ENCODE measurements at regions not wholly inside any gene's neighbourhood (a gene's known extent, or its start where the extent isn't known, plus 50 kb on each side); places are given as distances from the start of the nearest gene placed in this dataset.
"Not testable (repeated sequence)": the region's sequence is repeated elsewhere in the genome, so short reads cannot be mapped to it uniquely, and the experiment has no call there.

DNA sequence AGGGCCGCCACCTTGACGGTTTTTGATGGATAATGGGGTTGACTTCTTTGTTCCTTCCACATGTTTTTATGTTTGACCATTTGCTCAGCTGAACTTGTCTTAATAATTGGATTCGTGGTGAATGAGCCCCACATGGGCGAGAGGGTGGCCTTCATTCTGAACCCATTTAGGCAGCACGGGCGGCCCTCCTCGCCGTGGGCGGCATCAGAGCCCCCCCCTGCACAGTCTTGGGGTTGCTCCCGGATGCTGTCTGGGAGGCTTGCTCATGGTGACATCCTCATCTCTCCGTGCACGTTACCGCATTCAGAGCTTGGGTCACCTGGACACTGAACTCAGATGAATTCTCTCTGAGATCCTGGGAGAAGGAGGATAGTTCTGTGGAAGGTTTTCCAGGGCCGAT, 172.3 kb upstream of the OSBPL11 start:
- no peak for DNase-seq
- H3K27me3 ChIP-seq, result no peaks in the 10 kb centered on the region
- no peak overlapping the region for H3K27ac ChIP-seq
- TF ChIP-seq, protein P1, sequence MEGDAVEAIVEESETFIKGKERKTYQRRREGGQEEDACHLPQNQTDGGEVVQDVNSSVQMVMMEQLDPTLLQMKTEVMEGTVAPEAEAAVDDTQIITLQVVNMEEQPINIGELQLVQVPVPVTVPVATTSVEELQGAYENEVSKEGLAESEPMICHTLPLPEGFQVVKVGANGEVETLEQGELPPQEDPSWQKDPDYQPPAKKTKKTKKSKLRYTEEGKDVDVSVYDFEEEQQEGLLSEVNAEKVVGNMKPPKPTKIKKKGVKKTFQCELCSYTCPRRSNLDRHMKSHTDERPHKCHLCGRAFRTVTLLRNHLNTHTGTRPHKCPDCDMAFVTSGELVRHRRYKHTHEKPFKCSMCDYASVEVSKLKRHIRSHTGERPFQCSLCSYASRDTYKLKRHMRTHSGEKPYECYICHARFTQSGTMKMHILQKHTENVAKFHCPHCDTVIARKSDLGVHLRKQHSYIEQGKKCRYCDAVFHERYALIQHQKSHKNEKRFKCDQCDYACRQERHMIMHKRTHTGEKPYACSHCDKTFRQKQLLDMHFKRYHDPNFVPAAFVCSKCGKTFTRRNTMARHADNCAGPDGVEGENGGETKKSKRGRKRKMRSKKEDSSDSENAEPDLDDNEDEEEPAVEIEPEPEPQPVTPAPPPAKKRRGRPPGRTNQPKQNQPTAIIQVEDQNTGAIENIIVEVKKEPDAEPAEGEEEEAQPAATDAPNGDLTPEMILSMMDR (IDR thresholded peaks at IDR 0.05), result no peak
- H3K4me1 ChIP-seq, result no peaks in the 10 kb centered on the region
- H3K36me3 ChIP-seq, result no peaks in the 10 kb centered on the region
- no peak overlapping the region for H3K9ac ChIP-seq (ENCODE audit: low read depth in 2 of 2, low read length in 2 of 2)
- no peaks in the 10 kb centered on the region for H3K9me3 ChIP-seq
- intact Hi-C loops (cut with DNase I), result loop anchor here (10.0 kb wide), 1 partner anchor 147 kb away; no protein-coding TSS in a partner anchor
- no peak overlapping the region for H3K4me3 ChIP-seq

- not testable (repeated sequence) for H3K9ac ChIP-seq (ENCODE audit: low read depth in 2 of 2, low read length in 2 of 2); H3K27me3 ChIP-seq; DNase-seq; H3K9me3 ChIP-seq; H3K4me3 ChIP-seq; H3K4me1 ChIP-seq; H3K27ac ChIP-seq; H3K36me3 ChIP-seq
- intact Hi-C loops (cut with DNase I), result loop anchor here (10.0 kb wide), 1 partner anchor 146 kb away; no protein-coding TSS in a partner anchor
Measured at GRCh38 chr3:125768821-125769220, 173.5 kb upstream of the OSBPL11 start.

- H3K27ac ChIP-seq; intact Hi-C loops (cut with DNase I); H3K4me3 ChIP-seq; H3K9me3 ChIP-seq; H3K36me3 ChIP-seq; H3K27me3 ChIP-seq; H3K9ac ChIP-seq (ENCODE audit: low read depth in 2 of 2, low read length in 2 of 2); H3K4me1 ChIP-seq; DNase-seq: not testable (repeated sequence)
Measured at GRCh38 chr3:125771506-125771905, 176.2 kb upstream of the OSBPL11 start.

GRCh38 chr3:125774433-125775034, 179.2 kb upstream of the OSBPL11 start:
- H3K4me3 ChIP-seq; H3K9me3 ChIP-seq; H3K4me1 ChIP-seq; intact Hi-C loops (cut with DNase I); H3K9ac ChIP-seq (ENCODE audit: low read depth in 2 of 2, low read length in 2 of 2); H3K27ac ChIP-seq; H3K27me3 ChIP-seq; H3K36me3 ChIP-seq: not testable (repeated sequence)
- peak; percentile 25 for DNase-seq

DNA sequence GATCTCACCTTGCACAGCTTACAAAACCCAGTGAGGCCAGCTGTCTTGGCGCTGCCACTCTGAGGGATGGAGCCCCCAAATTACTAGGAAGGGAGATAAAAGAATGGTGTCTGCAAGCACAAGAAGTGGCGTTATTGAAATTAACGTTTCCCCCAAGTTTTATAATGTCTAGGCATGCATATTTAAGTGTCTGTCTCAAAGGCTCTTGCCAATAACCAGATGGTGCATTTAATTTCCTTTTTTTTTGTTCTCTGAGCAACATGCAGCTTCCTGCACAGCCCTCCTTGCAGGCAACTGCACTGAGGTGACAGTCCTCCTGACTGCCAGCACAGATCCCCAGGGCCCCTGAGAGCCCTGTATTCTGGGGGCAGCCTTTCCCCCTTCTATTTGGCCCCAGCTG, 179.8 kb upstream of the OSBPL11 start:
- H3K4me1 ChIP-seq; H3K36me3 ChIP-seq; H3K9me3 ChIP-seq; H3K27me3 ChIP-seq; DNase-seq; intact Hi-C loops (cut with DNase I); H3K4me3 ChIP-seq; H3K27ac ChIP-seq; H3K9ac ChIP-seq (ENCODE audit: low read depth in 2 of 2, low read length in 2 of 2): not testable (repeated sequence)

DNA sequence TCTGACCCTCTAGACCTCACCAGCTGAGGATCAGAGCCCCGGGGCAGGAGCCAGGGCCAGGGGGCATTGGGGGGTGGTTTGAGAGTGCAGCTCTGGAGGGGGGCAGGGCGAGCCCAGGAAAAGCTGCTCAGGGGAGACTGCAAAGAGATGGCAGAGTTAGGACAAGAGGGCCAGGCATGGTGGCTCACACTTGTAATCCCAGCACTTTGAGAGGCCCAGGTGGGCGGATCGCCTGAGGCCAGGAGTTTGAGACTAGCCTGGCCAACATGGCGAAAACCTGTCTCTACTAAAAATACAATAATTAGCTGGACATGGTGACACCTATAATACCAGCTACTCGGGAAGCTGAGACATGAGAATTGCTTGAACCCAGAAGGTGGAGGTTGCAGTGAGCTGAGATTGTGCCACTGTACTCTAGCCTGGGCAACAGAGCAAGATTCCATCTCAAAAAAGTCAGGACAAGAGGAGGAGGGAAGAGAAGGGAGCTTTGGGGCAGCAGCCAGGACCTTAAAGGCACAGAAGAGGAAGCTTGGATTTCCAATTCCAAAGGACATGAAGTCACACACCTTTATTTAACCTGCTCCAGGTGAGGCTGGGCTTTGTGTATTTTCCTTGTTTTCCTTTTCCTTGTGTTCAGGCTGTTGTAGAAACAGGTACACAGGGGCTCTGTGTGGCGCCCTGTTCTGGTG, 180.5 kb upstream of the OSBPL11 start:
- H3K36me3 ChIP-seq; H3K9ac ChIP-seq (ENCODE audit: low read depth in 2 of 2, low read length in 2 of 2); intact Hi-C loops (cut with DNase I); H3K4me3 ChIP-seq; H3K4me1 ChIP-seq; H3K9me3 ChIP-seq; H3K27me3 ChIP-seq: not testable (repeated sequence)
- peak overlapping the region; percentile 53 for H3K27ac ChIP-seq
- DNase-seq, result peak; percentile 35

DNA sequence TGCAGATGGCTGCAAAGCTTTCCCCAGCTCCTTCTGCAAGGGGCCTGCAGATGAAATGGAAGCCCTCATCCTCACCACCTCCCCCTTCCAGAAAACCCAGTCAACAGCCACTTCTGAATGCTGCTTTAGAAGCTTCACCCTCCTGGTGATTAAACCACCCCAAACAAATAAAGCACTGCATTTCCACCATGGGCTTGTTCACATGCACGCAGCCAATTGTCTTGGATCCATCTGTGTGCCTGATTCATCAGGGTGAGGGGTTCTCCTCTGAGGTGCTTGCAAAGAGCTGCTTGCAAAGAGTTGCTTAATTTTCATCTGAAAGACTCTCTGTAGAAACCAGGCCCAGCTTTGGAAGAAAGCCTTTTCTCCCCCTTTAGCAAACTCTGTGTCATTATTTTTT, 184.0 kb upstream of the OSBPL11 start:
- H3K4me3 ChIP-seq; H3K4me1 ChIP-seq; DNase-seq; intact Hi-C loops (cut with DNase I); H3K27me3 ChIP-seq; H3K36me3 ChIP-seq; H3K9ac ChIP-seq (ENCODE audit: low read depth in 2 of 2, low read length in 2 of 2); H3K27ac ChIP-seq; H3K9me3 ChIP-seq: not testable (repeated sequence)

DNA sequence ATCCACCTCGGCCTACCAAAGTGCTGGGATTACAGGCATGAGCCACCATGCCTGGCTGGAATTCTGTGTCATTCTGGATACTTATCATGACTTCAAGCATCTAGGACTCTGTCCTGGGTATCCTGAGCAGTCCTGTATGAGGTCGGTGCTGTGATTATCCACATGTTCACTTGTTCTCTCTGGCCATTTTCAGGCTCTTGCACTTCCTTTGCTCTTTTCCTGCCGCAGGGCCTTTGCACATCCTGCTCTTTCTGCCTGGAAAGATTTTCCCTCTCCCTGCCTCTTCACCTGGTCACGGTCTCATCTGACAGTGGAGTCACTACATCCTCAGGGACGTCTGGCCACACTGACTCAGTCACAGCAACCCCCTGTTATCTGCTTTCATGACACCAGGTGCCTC, 184.6 kb upstream of the OSBPL11 start:
- H3K4me1 ChIP-seq; H3K9ac ChIP-seq (ENCODE audit: low read depth in 2 of 2, low read length in 2 of 2); DNase-seq; H3K36me3 ChIP-seq; H3K4me3 ChIP-seq; H3K9me3 ChIP-seq; H3K27ac ChIP-seq; H3K27me3 ChIP-seq; intact Hi-C loops (cut with DNase I): not testable (repeated sequence)

GRCh38 chr3:125781678-125782077, 186.4 kb upstream of the OSBPL11 start:
- H3K4me1 ChIP-seq; H3K9ac ChIP-seq (ENCODE audit: low read depth in 2 of 2, low read length in 2 of 2); H3K36me3 ChIP-seq; H3K27me3 ChIP-seq; DNase-seq; H3K4me3 ChIP-seq; intact Hi-C loops (cut with DNase I); H3K9me3 ChIP-seq; H3K27ac ChIP-seq: not testable (repeated sequence)

DNA sequence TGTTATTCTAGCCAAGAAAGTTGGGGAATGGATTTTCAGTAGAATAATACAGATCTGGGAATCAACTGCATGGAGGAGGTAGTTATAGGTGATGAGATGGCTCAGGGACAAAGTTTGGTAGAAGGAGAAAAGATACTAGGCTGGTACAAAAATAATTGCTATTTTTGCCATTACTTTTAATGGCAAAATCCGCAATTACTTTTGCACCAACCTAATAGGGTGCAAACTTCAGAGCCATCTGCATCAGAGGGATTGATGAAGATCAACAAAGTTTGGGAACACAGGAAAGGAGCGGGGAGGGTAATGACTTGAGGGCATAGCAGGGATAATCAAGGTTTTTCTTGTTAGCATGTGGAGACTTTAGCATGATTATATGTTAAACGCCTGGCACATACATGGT, 178.7 kb upstream of the ROPN1B start:
- H3K27ac ChIP-seq; intact Hi-C loops (cut with DNase I); H3K9ac ChIP-seq (ENCODE audit: low read depth in 2 of 2, low read length in 2 of 2); H3K27me3 ChIP-seq; H3K4me1 ChIP-seq; H3K36me3 ChIP-seq; DNase-seq; H3K9me3 ChIP-seq; H3K4me3 ChIP-seq: not testable (repeated sequence)

DNA sequence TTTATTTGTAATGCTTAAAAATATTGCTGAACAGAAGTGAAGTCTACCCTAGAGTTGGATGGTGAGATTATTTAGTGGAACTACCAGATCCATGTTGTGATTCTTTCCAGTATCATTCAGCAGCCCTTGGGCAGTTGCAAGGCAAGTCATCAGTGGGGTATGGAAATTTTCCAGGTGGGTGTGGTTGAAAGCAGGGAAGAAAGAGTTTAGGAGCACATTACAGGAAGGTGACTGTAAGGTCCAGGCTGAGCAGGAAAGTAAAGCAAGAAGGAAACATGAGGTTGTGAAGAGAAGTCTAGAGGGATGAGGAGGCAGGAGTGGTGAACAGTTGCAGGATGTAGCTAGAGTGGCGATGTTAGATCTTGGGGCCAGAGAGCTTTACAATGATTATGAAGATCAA, 178.0 kb upstream of the ROPN1B start:
- H3K4me1 ChIP-seq; intact Hi-C loops (cut with DNase I); H3K9me3 ChIP-seq; H3K9ac ChIP-seq (ENCODE audit: low read depth in 2 of 2, low read length in 2 of 2); H3K27me3 ChIP-seq; H3K27ac ChIP-seq; DNase-seq; H3K4me3 ChIP-seq; H3K36me3 ChIP-seq: not testable (repeated sequence)

DNA sequence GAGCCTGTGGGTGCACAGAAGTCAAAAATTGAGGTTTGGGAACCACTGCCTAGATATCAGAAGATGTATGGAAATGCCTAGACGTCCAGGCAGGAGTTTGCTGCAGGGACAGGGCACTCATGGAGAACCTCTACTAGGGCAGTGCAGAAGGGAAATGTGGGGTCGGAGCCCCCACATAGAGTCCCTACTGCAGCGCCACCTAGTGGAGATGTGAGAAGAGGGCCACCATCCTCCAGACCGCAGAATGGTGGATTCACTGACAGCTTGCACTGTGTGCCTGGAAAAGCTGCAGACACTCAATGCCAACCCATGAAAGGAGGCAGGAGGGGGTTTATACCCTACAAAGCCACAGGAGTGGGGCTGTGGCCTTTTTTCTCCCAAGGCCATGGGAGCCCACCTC, 159.0 kb upstream of the ROPN1B start:
- H3K4me3 ChIP-seq; DNase-seq; H3K4me1 ChIP-seq; H3K9me3 ChIP-seq; H3K27ac ChIP-seq; H3K27me3 ChIP-seq; H3K9ac ChIP-seq (ENCODE audit: low read depth in 2 of 2, low read length in 2 of 2); H3K36me3 ChIP-seq; intact Hi-C loops (cut with DNase I): not testable (repeated sequence)

DNA sequence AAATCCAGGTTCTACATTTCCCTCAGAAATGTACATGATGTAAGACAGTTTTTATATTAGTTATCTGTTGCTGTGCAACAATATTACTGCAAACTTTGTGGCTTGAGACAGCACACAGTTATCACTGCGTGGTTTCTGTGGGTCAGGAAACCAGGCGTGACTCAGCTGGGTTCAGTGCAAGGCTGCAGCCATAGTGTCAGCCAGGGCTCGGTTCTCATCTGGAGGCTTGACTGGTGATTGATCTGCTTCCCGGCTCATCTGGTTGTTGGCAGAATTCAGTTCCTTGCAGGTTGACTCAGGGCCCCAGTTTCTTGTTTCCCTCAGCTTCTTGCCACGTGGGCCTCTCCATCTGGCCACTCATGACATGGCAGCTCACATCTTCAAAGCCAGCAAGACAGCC, 146.8 kb upstream of the ROPN1B start:
- intact Hi-C loops (cut with DNase I); H3K4me1 ChIP-seq; H3K9me3 ChIP-seq; H3K9ac ChIP-seq (ENCODE audit: low read depth in 2 of 2, low read length in 2 of 2); H3K36me3 ChIP-seq; H3K27me3 ChIP-seq; H3K27ac ChIP-seq; H3K4me3 ChIP-seq; DNase-seq: not testable (repeated sequence)

All from colonic mucosa (tissue), 4 donors.